ENCODE measurements at regions not wholly inside any gene's neighbourhood (a gene's known extent, or its start where the extent isn't known, plus 50 kb on each side); places are given as distances from the start of the nearest gene placed in this dataset.
"Not testable (repeated sequence)": the region's sequence is repeated elsewhere in the genome, so short reads cannot be mapped to it uniquely, and the experiment has no call there.

DNA sequence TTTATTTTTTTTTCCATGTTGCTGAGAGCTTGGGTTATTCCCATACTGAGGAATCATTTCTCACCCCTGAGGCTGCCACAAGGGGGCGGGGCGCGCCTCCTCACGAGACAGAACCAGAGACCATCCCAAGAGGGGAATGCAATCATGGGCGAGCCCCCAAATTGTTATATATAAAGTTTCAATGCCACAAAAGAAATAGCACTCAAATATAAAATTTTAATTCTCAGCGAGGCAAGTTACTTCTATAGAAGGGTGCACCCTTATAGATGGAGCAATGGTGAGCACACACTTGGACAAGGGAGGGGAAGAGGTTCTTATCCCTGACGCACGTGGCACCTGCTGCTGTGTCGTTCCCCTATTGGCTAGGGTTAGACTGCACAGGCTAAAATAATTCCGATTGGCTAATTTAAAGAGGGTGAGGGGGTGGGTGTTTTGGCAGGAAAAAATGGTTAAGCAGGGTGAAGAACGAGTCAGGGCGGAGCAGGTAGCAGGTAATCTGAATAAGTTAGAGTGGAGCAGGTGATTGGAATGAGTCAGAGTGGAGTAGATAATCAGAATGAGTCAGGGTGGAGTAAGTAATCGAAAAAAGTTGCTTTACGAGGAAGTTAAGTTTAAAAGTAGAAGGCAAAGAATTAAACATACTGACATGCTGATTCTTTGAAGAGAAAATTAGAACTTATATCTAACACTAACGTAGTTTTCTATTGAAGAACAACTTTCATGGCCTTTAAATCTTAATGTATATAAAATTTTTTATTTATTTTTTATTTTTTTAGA is 177.5 kb downstream of the MTCL1 start:
- no peak for DNase-seq (ENCODE audit: low spot score)

DNA sequence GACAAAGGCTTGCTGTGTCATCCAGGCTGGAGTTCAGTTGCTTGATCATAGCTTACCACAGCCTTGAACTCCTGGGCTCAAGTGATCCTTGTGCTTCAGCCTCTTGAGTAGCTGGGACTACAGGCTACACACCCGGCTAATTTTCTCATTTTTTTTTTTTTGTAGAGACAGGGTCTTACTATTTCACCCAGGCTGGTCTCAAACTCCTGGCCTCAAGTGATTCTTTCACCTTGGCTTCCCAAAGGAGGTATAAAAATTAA is 178.0 kb downstream of the MTCL1 start:
- DNase-seq (ENCODE audit: low spot score): no peak

DNA sequence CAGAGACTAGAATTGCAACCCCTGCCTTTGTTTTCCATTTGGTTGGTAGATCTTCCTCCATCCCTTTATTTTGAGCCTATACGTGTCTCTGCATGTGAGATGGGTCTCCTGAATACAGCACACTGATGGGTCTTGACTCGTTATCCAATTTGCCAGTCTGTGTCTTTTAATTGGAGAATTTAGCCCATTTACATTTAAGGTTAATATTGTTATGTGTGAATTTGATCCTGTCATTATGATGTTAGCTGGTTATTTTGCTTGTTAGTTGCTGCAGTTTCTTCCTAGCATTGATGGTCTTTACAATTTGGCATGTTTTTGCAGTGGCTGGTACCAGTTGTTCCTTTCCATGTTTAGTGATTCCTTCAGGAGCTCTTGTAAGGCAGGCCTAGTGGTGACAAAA is 182.5 kb downstream of the MTCL1 start:
- DNase-seq (ENCODE audit: low spot score): not testable (repeated sequence)

DNA sequence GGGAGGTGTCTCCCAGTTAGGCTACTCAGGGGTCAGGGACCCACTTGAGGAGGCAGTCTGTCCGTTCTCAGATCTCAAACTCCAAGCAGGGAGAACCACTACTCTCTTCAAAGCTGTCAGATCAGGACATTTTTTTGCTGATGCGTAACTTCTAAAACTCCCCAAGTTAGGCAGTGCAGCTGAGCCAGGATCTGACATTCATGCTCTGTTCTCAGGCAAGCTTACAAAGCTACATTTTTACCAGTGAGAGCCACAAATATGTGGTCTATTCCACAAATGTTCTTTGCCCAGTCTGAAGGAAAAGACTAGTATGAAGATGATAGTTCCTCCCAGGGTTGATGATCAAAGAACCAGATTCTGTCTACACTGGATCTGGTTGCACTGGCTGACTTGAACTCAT is 184.1 kb downstream of the MTCL1 start:
- no peak for DNase-seq (ENCODE audit: low spot score)

DNA sequence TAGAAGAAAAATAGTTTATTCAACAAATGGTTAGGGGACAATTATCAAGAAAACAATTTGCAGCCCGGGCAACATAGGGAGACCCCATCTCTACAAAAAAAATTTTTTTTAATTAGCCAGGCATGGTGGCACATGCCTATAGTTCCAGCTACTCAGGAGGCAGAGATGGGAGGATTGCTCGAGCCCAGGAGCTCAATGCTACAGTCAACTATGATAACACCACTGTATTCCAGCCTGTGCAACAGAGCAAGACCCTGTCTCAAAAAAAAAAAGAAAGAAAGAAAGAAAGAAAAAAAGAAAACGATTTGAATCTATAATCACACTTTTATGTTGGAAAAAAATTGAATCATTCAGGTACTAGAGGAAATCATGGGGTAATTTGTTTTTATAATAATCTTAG is 185.1 kb downstream of the MTCL1 start:
- DNase-seq (ENCODE audit: low spot score): not testable (repeated sequence)

DNA sequence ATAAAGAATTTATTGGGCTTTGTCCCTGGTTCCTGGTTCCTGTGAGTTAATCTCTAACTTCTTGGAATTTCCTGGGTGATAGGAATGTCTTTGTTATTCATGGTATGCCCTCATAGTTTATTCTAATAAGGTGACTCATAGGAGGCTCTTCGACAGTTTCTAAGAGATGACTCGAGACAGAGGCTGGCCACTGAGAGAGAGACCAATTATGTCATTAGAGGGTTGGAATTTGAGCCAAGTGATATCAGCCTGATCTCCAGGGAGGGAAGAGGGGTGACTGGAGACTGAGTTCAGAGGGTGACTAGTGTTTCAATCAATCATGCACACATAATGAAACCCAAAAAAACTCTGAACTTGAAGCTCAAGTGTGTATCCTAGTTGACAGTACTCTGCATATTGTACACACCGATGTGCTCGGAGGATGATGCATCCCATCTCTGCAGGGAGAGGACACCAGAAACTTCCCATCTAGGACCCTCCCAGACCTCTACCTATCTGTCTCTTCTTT is 185.7 kb downstream of the MTCL1 start:
- peak; percentile 91 for DNase-seq (ENCODE audit: low spot score)

DNA sequence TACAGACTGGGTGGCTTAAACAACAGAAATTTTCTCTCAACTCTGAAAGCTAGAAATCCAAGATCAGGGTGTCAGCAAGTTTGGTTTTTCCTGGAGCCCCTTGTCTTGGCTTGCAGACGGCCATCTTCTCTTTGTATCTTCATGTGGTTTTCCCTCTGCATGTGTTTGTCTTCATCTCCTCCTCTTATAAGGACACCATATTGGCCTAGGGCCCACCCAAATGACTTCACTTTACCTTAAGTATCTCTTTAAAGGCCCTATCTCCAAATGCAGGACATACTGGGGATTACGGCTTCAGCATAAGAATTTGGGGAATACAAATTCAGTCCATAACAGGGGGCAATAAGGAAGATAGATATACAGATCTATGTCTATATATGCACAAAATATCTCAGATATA is 187.9 kb downstream of the MTCL1 start:
- no peak for DNase-seq (ENCODE audit: low spot score)

DNA sequence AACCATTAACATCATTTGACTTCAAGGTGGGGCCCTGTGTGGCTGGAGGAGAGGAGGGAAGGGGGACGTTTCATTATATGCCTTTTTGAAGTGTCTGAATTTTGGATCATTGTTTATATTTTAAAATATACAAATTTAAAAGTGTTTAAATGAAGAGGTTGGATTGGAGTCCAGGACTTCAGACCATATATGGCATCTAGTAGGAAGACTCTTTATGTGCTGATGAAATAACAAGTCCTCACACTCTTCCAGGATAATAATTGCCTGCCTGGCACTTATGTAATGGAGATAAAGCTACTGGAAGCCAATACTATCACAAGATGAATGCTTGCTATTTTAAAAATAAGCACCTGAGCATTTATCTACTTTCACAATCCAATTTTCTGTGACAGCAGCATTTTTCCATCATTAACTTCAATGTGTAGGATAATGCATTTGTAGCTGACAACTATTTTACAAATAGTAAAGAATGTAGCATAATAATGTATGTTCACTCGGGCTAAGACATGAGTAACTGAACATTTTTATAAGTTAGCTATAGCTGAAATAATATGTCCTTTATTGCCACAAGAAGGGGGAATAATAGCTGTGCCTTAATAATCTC is 188.4 kb downstream of the MTCL1 start:
- no peak for DNase-seq (ENCODE audit: low spot score)

DNA sequence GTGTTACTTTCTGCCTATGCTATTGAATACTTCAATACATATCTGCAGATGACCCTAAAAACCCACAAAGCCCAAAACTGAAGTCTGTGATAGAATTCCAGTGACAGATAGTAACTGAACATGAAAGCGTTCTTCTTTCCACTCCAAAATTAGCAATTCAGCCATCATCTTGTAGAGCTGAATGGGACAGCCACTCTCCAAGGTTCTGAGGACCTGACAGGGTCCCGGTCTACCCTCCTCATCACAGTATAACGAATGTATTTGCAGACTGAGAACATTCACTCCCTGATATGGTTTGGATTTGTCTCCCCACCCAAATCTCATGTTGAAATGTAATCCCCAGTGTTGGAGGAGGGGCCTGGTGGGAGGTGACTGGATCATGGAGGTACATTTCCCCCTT is 189.5 kb downstream of the MTCL1 start:
- no peak for DNase-seq (ENCODE audit: low spot score)

DNA sequence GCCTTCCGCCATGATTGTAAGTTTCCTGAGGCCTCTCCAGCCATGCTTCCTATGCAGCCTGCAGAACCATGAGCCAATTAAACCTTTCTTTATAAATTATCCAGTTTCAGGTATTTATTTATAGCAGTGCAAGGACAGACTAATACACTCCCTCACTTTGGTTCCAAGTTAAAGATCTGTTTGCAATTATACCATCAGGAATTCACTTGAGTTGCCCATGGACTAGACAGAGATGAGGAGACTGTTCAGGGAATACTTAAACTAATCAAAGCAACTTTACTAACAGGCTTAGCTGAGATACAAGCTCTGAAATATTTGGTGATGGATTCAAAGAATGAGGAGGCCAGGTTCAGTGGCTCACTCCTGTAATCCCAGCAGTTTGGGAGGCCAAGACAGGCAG is 190.0 kb downstream of the MTCL1 start:
- no peak for DNase-seq (ENCODE audit: low spot score)

DNA sequence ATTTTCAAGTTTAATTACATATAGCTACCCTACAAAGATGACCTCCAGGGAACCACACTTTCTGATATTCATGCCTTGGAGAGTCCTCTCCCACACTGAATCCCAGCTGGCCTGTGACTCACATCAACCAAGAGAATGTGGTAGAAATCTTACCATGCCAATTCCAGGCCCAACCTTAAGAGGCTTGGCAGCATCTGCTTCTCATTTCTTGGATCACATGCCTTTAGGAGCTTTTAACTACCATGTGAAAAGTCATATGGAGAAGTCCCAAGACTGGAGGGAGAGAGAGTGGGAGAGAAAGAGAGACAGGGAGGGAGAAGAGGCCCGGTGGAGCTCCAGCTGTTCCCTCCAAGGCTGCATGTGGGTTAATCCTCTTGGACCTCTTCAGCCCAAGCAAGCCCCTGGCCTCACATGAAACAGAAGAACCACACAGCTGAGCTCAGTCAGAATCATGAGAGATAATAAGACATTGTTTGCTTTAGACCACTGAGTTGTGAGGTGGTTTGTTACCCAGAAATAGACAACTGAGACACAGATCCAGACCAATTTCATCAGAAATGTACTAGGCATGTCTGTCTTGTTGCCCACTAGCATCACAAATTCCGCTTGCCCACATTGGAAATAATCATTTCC is 190.7 kb downstream of the MTCL1 start:
- peak; percentile 66 for DNase-seq (ENCODE audit: low spot score)

DNA sequence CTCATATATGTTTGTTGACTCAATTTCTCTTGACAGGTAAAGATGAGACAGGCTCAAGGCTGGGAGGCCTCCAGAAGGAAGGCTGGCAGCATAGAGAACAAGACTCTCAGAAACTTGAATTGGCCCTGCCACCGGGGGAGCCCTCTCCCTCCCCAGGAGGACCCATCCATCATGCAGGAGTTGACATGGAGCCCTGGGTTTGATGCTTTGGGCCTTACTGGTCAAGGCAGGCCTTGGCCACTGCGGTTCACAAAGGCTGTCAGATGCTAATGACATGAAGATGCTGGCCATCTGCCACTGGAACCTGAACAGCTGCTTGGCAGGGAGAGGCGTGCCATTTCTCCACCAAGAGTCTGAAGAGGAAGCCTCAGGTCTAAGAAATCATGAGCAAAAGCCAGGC is 193.6 kb downstream of the MTCL1 start:
- no peak for DNase-seq (ENCODE audit: low spot score)

DNA sequence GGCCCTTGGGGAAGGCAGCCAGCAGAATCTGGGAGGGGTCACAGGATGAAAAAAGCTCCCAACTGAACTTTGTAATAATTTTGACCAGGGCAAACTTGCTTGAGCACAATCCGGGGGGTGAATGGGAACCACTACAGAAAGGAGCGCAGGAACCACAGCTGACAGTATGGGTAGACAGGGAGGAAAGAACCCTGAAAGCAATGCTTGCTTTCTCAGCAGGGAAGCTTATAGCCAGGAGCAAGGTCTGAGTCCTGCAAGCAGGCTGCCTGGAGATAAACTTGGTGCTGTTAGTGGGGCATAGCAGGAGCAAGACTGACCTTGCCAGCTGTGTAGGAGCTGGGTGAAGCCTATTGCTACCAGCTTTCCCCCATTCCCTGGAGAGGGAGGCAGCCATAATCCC is 195.2 kb downstream of the MTCL1 start:
- no peak for DNase-seq (ENCODE audit: low spot score)

DNA sequence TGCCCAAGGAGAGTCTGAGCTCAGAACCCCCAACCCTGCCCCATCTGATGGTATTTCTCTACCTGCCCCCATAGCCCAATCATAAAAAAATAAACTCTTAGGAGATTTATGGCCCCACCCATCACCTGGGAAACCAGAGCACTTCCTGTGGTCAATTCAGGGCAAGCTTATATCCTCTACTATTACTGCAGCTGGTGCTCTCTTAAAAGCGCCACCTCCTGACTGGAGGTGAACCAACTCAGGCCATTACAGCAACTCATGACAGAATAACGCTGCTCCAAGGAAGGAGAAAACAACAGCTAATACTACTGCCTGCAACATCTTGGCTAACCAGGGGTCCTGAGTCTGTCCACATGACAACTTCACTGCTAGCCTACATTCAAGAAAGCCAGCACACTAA is 195.7 kb downstream of the MTCL1 start:
- DNase-seq (ENCODE audit: low spot score): no peak

DNA sequence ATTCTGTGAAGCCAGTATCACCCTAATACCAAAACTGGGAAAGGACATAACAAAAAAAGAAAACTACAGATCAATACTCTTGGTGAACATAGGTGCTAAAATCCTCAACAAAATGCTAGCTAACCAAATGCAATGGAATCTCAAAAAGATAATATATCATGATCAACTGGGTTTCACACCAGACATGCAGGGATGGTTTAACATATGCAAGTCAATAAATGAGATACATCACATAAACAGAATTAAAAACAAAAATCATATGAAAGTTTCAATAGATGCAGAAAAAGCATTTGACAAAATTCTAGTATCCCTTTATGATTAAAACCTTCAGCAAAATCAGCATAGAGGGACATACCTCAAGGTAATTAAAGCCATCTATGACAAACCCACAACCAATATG is 198.2 kb upstream of the NDUFV2 start:
- no peak for DNase-seq (ENCODE audit: low spot score)

DNA sequence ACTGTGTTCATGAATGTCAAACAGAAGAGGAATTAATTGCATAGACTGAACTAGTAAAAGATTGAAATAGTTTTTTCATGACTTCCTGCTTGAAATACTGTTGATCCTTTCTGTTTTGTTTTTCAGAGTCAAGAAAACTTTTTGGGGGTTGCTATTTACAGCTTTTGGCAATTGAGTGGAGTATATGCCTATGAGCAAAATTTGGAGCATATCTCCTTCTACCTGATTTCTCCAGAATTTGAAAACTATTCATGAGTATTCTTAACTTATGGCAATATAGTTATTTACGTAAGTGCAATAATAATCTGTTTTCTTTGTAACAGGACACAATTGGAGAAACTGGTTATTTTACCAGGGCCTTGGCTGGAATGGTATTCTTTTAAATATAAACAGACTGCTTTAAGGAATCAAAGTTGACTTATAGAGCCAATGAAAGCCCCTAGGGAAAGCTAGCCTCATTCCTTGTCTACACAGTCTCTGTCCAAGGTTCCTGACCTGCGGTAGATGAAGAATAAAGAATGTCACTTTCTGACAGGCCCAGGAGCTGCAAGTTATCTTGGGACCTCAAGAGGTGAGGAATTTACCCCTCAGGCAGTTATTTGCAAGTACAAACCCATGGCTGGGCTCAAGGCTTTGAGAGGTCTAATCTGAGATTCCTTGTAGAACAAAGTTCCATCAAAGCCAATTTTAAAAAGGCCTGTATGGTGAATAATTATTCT is 193.5 kb upstream of the NDUFV2 start:
- no peak for DNase-seq (ENCODE audit: low spot score)

DNA sequence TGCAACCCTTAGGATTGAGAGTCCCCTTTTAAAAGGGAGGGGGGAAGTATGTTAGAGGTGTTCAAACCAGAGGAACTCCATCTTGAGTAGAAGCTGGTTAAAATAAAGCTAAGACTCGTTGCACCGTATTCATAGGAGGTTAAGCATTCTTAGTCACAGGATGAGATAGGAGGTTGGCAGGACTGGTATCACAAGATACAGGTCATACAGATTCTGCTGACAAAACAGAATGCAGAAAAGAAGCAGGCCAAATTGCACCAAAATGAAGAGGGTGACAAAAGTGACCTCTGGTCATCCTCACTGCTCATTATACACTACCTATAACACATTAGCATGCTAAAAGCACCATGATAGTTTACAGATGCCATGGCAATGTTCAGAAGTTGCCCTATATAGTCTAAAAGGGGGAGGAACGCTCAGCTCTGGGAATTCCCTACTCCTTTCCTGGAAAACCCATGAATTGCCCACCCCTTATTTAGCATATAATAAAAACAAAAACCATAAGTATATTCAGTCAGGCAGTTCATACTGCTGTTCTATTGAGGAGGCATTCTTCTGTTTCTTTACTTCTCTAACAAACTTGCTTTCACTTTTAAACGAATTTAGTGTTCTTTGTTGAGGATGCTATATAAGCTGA is 192.2 kb upstream of the NDUFV2 start:
- no peak for DNase-seq (ENCODE audit: low spot score)

DNA sequence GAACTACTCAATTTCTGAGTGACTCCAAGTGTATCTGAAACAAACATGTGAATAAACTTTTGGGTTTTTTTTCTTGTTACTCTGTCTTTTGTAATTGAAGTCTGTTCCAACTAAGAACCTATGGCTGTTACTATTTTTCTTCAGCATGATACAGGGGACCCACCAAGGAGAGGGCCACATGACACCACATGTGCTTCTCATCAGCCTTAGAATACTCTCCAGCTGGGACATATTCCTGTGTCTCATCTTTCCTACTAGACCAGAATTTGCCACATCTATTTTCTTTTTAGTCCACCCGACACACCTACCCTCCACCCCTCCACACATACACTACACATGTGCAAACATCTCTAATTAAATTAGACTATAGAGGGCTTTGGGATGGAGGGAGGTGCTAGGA is 191.7 kb upstream of the NDUFV2 start:
- no peak for DNase-seq (ENCODE audit: low spot score)

DNA sequence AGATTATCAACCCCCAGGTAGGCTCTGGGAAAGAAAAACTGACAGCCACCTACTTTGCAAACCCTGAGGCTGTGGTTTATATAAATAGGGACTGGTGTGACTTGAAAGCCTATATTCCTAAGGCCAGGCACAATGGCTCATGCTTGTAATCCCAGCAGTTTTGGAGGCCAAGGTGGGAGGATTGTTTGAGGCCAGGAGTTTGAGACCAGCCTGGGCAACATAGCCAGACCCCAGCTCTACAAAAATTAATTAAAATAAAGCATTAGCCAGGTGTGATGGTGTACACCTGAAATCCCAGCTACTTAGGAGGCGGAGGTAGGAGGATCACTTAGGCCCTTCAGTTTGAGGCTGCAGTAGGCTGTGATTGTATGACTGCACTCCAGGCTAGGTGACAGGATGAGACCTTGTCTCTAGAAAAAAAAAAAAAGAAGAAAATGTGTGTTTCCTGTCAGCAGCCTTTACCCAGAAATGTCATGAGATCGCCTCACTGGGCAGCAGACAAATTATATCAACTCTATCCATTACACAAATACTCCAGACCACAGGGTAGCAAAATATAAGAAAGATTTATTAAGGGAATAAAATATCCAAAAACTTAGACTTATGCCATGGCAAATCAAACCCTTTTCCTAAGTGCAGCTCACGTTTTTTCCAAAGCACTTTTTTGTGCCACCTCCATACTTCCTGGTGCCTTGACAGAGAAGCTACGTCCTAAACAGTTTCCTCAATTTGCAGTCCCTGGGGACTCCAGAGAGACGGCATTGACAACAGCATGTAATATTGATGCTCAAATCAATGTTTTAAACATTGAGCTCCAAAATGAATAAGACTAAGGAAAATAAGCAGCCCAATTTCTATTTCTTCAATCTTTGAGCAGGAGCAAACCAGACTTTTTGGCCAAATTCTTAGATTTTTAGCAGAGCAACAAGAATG is 190.8 kb upstream of the NDUFV2 start:
- no peak for DNase-seq (ENCODE audit: low spot score)

DNA sequence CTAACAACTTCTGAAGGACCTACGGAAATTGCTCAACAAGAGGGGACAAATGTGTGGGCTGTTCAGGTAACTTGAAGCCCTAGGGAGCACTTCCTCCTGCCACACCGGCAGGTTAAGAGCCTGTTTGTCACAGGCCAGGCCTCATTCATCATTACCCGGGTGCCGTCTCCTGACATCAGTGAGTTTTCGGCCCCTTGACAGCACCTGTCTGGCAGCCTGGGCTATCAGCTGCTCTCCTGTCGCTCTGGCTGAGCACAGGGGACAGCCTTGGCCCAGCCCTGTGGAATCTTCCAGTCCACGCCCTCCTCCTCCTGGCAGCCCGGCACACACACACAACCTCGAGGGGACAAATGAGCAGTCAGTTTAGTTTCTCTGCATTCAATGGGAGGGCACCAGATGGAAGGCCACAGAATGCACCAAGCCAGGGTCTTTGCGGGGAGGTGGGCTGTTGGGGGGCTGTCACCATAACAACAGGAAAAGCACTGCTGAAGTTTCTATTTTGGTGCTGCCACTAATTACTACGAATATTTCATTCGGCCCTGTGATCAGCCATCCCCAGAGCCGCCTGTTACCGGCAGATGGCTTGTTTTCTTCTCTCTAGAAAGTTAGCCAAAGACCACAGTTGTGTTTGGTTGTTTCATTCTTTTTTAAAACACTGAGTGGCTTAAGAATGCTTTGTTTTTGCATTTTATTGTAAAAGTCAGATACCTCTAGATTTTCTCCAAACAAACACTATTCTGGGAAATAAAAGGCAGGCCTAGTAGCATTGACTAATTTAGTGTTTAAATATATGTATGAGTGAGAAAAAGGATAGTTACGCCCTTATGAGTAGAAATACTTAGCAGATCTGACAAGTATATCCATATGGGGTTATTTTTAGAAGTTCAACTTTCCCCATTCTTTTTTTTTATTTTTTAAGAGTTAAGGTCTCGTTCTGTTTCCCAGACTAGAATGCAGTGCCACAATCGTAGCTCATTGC is 189.9 kb upstream of the NDUFV2 start:
- no peak for DNase-seq (ENCODE audit: low spot score)
